Endothelial cell (in vitro differentiated cells): ENCODE measurements at regions not wholly inside any gene's neighbourhood (a gene's known extent, or its start where the extent isn't known, plus 50 kb on each side); places are given as distances from the start of the nearest gene placed in this dataset.
"Not testable (repeated sequence)": the region's sequence is repeated elsewhere in the genome, so short reads cannot be mapped to it uniquely, and the experiment has no call there.

Experiments used
- DNase-seq: peaks from one replicate; pipeline ENCODE4 v3.0.0; 2021; ENCODE audit warnings: low spot score
- H3K27ac Mint-ChIP-seq: one replicate; pipeline ENCODE4 v1.8.0; 2021; ENCODE audit warnings: mixed read lengths, inconsistent platforms; ENCODE audit not compliant: unreplicated experiment
- H3K27me3 Mint-ChIP-seq: one replicate; pipeline ENCODE4 v1.8.0; 2021; ENCODE audit warnings: mild to moderate bottlenecking, moderate library complexity, mixed read lengths, inconsistent platforms; ENCODE audit not compliant: unreplicated experiment
- H3K36me3 Mint-ChIP-seq: one replicate; pipeline ENCODE4 v1.8.0; 2021; ENCODE audit warnings: mild to moderate bottlenecking, low read depth, mixed read lengths, inconsistent platforms; ENCODE audit not compliant: unreplicated experiment
- H3K4me1 Mint-ChIP-seq: one replicate; pipeline ENCODE4 v1.8.0; 2021; ENCODE audit warnings: mild to moderate bottlenecking, mixed read lengths, inconsistent platforms; ENCODE audit not compliant: unreplicated experiment
- H3K4me3 Mint-ChIP-seq: one replicate; pipeline ENCODE4 v1.8.0; 2021; ENCODE audit warnings: mild to moderate bottlenecking, mixed read lengths, inconsistent platforms; ENCODE audit not compliant: unreplicated experiment
- H3K9me3 Mint-ChIP-seq: one replicate; pipeline ENCODE4 v1.8.0; 2021; ENCODE audit warnings: mixed read lengths, inconsistent platforms; ENCODE audit not compliant: unreplicated experiment
- CTCF ChIP-seq: fragments of 200-600 bp; sonication (generic); IDR thresholded peaks from one replicate; pipeline ENCODE4 v1.5.0; 2021; ENCODE audit warnings: antibody characterized with exemption; ENCODE audit not compliant: unreplicated experiment

- Mint-ChIP-seq H3K4me3 (no peak overlapping the region), H3K27ac (no peak overlapping the region), H3K9me3 (no peaks in the 10 kb centered on the region), H3K36me3 (no peaks in the 10 kb centered on the region), H3K27me3 (no peaks in the 10 kb centered on the region), H3K4me1 (no peaks in the 10 kb centered on the region)
- TF ChIP-seq CTCF: no peak
- DNase-seq: no peak
Measured at GRCh38 chr1:70587872-70588366, 176.9 kb downstream of the CTH start.

- H3K9me3 Mint-ChIP-seq, DNase-seq, H3K27me3 Mint-ChIP-seq, H3K4me1 Mint-ChIP-seq, H3K27ac Mint-ChIP-seq, H3K36me3 Mint-ChIP-seq, H3K4me3 Mint-ChIP-seq: not testable (repeated sequence)
Measured at GRCh38 chr1:70593551-70593950, 182.5 kb downstream of the CTH start.

GRCh38 chr1:70608815-70609214, 197.7 kb downstream of the CTH start:
- Mint-ChIP-seq H3K9me3 (no peaks in the 10 kb centered on the region), H3K27me3 (no peaks in the 10 kb centered on the region)

GRCh38 chr1:70610164-70610563, 199.1 kb downstream of the CTH start:
- H3K4me3 Mint-ChIP-seq, H3K27ac Mint-ChIP-seq, H3K9me3 Mint-ChIP-seq, DNase-seq, H3K36me3 Mint-ChIP-seq, H3K4me1 Mint-ChIP-seq, H3K27me3 Mint-ChIP-seq: not testable (repeated sequence)

More at GRCh38 chr1:70608815-70609214, 197.7 kb downstream of the CTH start:
- no peaks in the 10 kb centered on the region for H3K4me1 Mint-ChIP-seq
- no peaks in the 10 kb centered on the region for H3K36me3 Mint-ChIP-seq
- no peak overlapping the region for H3K4me3 Mint-ChIP-seq
- no peak overlapping the region for H3K27ac Mint-ChIP-seq
- TF ChIP-seq CTCF: no peak
- DNase-seq: no peak

- Mint-ChIP-seq H3K27me3 (no peaks in the 10 kb centered on the region), H3K27ac (no peak overlapping the region), H3K4me1 (no peaks in the 10 kb centered on the region), H3K4me3 (no peak overlapping the region), H3K36me3 (no peaks in the 10 kb centered on the region), H3K9me3 (no peaks in the 10 kb centered on the region)
- no peak for TF ChIP-seq CTCF
- DNase-seq: no peak
Measured at GRCh38 chr1:70616946-70617345, 205.9 kb downstream of the CTH start.

GRCh38 chr1:70617728-70618127, 206.7 kb downstream of the CTH start:
- Mint-ChIP-seq H3K9me3 (no peaks in the 10 kb centered on the region), H3K27ac (no peak overlapping the region), H3K4me1 (no peaks in the 10 kb centered on the region), H3K27me3 (no peaks in the 10 kb centered on the region), H3K36me3 (no peaks in the 10 kb centered on the region), H3K4me3 (no peak overlapping the region)
- no peak for DNase-seq
- no peak for TF ChIP-seq CTCF
